HG02678 (cell line): ENCODE measurements at regions not wholly inside any gene's neighbourhood (a gene's known extent, or its start where the extent isn't known, plus 50 kb on each side); places are given as distances from the start of the nearest gene placed in this dataset.

Experiments used
- ATAC-seq: cut with Tn5 transposase; IDR thresholded peaks from one replicate; pipeline ENCODE4 v1.9.1; 2021; ENCODE audit warnings: mild to moderate bottlenecking, moderate library complexity; ENCODE audit not compliant: unreplicated experiment

- ATAC-seq, result no peak
Measured at GRCh38 chr4:108219998-108220397, 51.3 kb upstream of the LEF1 start.
